ENCODE measurements at regions not wholly inside any gene's neighbourhood (a gene's known extent, or its start where the extent isn't known, plus 50 kb on each side); places are given as distances from the start of the nearest gene placed in this dataset.

GRCh38 chr11:45459491-45459890 is 173.3 kb upstream of the SYT13 start:
- TF ChIP-seq TAF1 (IDR thresholded peaks at IDR 0.05; ENCODE audit: borderline replicate concordance, low read depth, low read length) = no peak
- TF ChIP-seq POLR2A (IDR thresholded peaks at IDR 0.05; ENCODE audit: low read depth, low read length) = no peak

All from GM12892 (cell line).